GM23338 (cell line): ENCODE measurements at regions not wholly inside any gene's neighbourhood (a gene's known extent, or its start where the extent isn't known, plus 50 kb on each side); places are given as distances from the start of the nearest gene placed in this dataset.
A peak's percentile ranks its signal among the peaks of the same experiment; 100 is the strongest.

Experiments used
- ATAC-seq: fragments of 200-7000 bp; cut with Tn5 transposase; 3 replicates; pipeline ENCODE4 v1.9.1; 2020
- DNase-seq: peaks from one replicate; pipeline ENCODE4 v3.0.0-alpha.2; 2015; ENCODE audit warnings: low spot score
- H2AFZ ChIP-seq: fragments of 200-600 bp; sonication (generic); 2 replicates; pipeline ENCODE4 v1.8.0; 2016; ENCODE audit warnings: antibody characterized with exemption, mild to moderate bottlenecking, moderate library complexity
- H3F3A ChIP-seq: fragments of 200-600 bp; sonication (generic); replicated peaks from 2 replicates; pipeline ENCODE4 v1.8.0; 2017; ENCODE audit warnings: antibody characterized with exemption, mixed run types, low read depth
- H3K27ac ChIP-seq: fragments of 200-600 bp; sonication (generic); 2 replicates; pipeline ENCODE4 v1.6.1; 2016; ENCODE audit warnings: low read depth
- H3K27me3 ChIP-seq: fragments of 200-600 bp; sonication (generic); 2 replicates; pipeline ENCODE4 v1.8.0; 2016; ENCODE audit warnings: mild to moderate bottlenecking, mixed run types, moderate library complexity; ENCODE audit not compliant: insufficient read depth
- H3K36me3 ChIP-seq: fragments of 200-600 bp; sonication (generic); 2 replicates; pipeline ENCODE4 v1.8.0; 2016; ENCODE audit warnings: mild to moderate bottlenecking; ENCODE audit not compliant: insufficient read depth
- H3K4me1 ChIP-seq: fragments of 200-600 bp; sonication (generic); 2 replicates; pipeline ENCODE4 v1.8.0; 2016; ENCODE audit warnings: mild to moderate bottlenecking, moderate library complexity; ENCODE audit not compliant: insufficient read depth
- H3K4me2 ChIP-seq: fragments of 200-600 bp; sonication (generic); 2 replicates; pipeline ENCODE4 v1.7.1; 2017; ENCODE audit warnings: mixed run types
- H3K4me3 ChIP-seq: fragments of 200-600 bp; sonication (generic); 2 replicates; pipeline ENCODE4 v1.6.1; 2016; ENCODE audit warnings: mixed run types
- H3K79me2 ChIP-seq: fragments of 200-600 bp; sonication (generic); replicated peaks from 2 replicates; pipeline ENCODE4 v1.8.0; 2017; ENCODE audit warnings: mild to moderate bottlenecking; ENCODE audit not compliant: insufficient read depth
- H3K9me2 ChIP-seq: fragments of 200-600 bp; sonication (generic); 2 replicates; pipeline ENCODE4 v1.8.0; 2017; ENCODE audit not compliant: insufficient read depth
- H4K20me1 ChIP-seq: fragments of 200-600 bp; sonication (generic); replicated peaks from 2 replicates; pipeline ENCODE4 v1.8.0; 2017; ENCODE audit warnings: mild to moderate bottlenecking; ENCODE audit not compliant: insufficient read depth
- H3K27ac Mint-ChIP-seq: 2 replicates; pipeline ENCODE4 v1.8.0; 2020; ENCODE audit warnings: inconsistent platforms, mild to moderate bottlenecking, moderate library complexity, mixed read lengths
- H3K27me3 Mint-ChIP-seq: 3 replicates; pipeline ENCODE4 v1.8.0; 2022; ENCODE audit warnings: low read depth, mild to moderate bottlenecking, moderate library complexity, mixed read lengths, inconsistent platforms; ENCODE audit not compliant: insufficient read depth, poor library complexity
- H3K36me3 Mint-ChIP-seq: 3 replicates; pipeline ENCODE4 v1.8.0; 2021; ENCODE audit warnings: low read depth, mild to moderate bottlenecking, inconsistent platforms, moderate library complexity, mixed read lengths
- H3K4me1 Mint-ChIP-seq: 3 replicates; pipeline ENCODE4 v1.8.0; 2020; ENCODE audit warnings: mild to moderate bottlenecking, inconsistent platforms, mixed read lengths
- H3K4me3 Mint-ChIP-seq: 3 replicates; pipeline ENCODE4 v1.8.0; 2021; ENCODE audit warnings: moderate library complexity, mild to moderate bottlenecking, inconsistent platforms, mixed read lengths
- H3K9me3 Mint-ChIP-seq: 3 replicates; pipeline ENCODE4 v1.8.0; 2020; ENCODE audit warnings: moderate library complexity, mild to moderate bottlenecking, inconsistent platforms, mixed read lengths
- CTCF ChIP-seq, 2 experiments: fragments of 200-600 bp in 1 of 2; sonication (generic) in 1 of 2; conservative IDR thresholded peaks; 2 replicates each; pipeline versions ENCODE4 v1.5.1 to v1.6.1; 2016 to 2017; ENCODE audit warnings: antibody characterized with exemption in 2 of 2, low read depth in 2 of 2, mild to moderate bottlenecking in 2 of 2, moderate library complexity in 1 of 2
- ETS1 ChIP-seq: IDR thresholded peaks from 2 replicates; pipeline ENCODE4 v1.6.1; 2016; ENCODE audit warnings: antibody characterized with exemption
- EZH2 ChIP-seq: fragments of 200-600 bp; sonication (generic); IDR thresholded peaks from one replicate; pipeline ENCODE4 v1.8.0; 2017; ENCODE audit warnings: antibody characterized with exemption, mild to moderate bottlenecking, low read depth; ENCODE audit not compliant: unreplicated experiment
- EZH2phosphoT487 ChIP-seq: fragments of 200-600 bp; sonication (generic); IDR thresholded peaks from one replicate; pipeline ENCODE4 v1.8.1; 2018; ENCODE audit warnings: antibody characterized with exemption; ENCODE audit not compliant: unreplicated experiment
- JUNB ChIP-seq: IDR thresholded peaks from one replicate; pipeline ENCODE4 v1.6.1; 2016; ENCODE audit warnings: antibody characterized with exemption; ENCODE audit not compliant: unreplicated experiment
- NANOG ChIP-seq: IDR thresholded peaks from 2 replicates; pipeline ENCODE4 v1.6.1; 2016; ENCODE audit warnings: antibody characterized with exemption, borderline replicate concordance
- REST ChIP-seq: IDR thresholded peaks from one replicate; pipeline ENCODE4 v1.6.1; 2018; ENCODE audit warnings: antibody characterized with exemption; ENCODE audit not compliant: unreplicated experiment
- ZNF114 ChIP-seq: fragments of 250-450 bp; sonication (Bioruptor Pico); IDR thresholded peaks from 2 replicates; pipeline ENCODE4 v1.5.0; 2020; ENCODE audit warnings: mild to moderate bottlenecking, moderate library complexity
- ZNF331 ChIP-seq: fragments of 250-450 bp; sonication (Bioruptor Pico); IDR thresholded peaks from 2 replicates; pipeline ENCODE4 v1.5.0; 2020; ENCODE audit warnings: low read depth, mild to moderate bottlenecking, moderate library complexity

GRCh38 chr1:30045304-30046090 is 677.9 kb downstream of the MATN1 start:
- Histone ChIP-seq H3K36me3 (no peaks in the 10 kb centered on the region), H3K4me2 (no peak overlapping the region), H3K4me1 (no peaks in the 10 kb centered on the region), H3K4me3 (no peak overlapping the region), H3K27ac (no peak overlapping the region), H3K27me3 (no peaks in the 10 kb centered on the region), H3F3A (no peaks in the 10 kb centered on the region), H2AFZ (no peak overlapping the region), H3K9me2 (no peaks in the 10 kb centered on the region), H4K20me1 (no peaks in the 10 kb centered on the region), H3K79me2 (no peaks in the 10 kb centered on the region)
- Mint-ChIP-seq H3K4me1 (no peaks in the 10 kb centered on the region), H3K27me3 (peaks cover 7% of the 10 kb centered on the region), H3K36me3 (peaks cover 20% of the 10 kb centered on the region), H3K27ac (no peak overlapping the region), H3K9me3 (peaks cover 29% of the 10 kb centered on the region), H3K4me3 (no peak overlapping the region)
- TF ChIP-seq ZNF331 (CRISPR knock-in tag), result no peak
- no peak for TF ChIP-seq REST
- no peak for TF ChIP-seq JUNB
- TF ChIP-seq EZH2, result no peak
- TF ChIP-seq CTCF (conservative IDR thresholded peaks at IDR 0.05; ENCODE audit: low read depth in 2 of 2), result no peak
- TF ChIP-seq ETS1, result no peak
- TF ChIP-seq EZH2phosphoT487, result no peak
- TF ChIP-seq ZNF114 (CRISPR knock-in tag), result no peak
- no peak for TF ChIP-seq NANOG
- DNase-seq (no peak), ATAC-seq (peak; percentile 29; the same call in 1 of the 3 replicates)
